Upper lobe of left lung (tissue), 4 donors: ENCODE measurements at regions not wholly inside any gene's neighbourhood (a gene's known extent, or its start where the extent isn't known, plus 50 kb on each side); places are given as distances from the start of the nearest gene placed in this dataset.

Experiments
- CTCF ChIP-seq, 6 experiments: fragments of 450-650 bp in 4 of 6; fragments of 200-600 bp in 2 of 6; sonication (generic) in 2 of 6; IDR thresholded peaks; one replicate each; pipeline ENCODE4 v1.5.1; 2016 to 2019; ENCODE audit warnings: antibody characterized with exemption in 6 of 6
- EP300 ChIP-seq, 4 donors: sonication (generic); formaldehyde crosslinking; IDR thresholded peaks; one replicate each; pipeline ENCODE4 v1.5.1; 2017; ENCODE audit warnings: antibody characterized with exemption in 4 of 4, control low read depth in 2 of 4

- TF ChIP-seq EP300 (IDR thresholded peaks at IDR 0.05) (no peak), CTCF (IDR thresholded peaks at IDR 0.05) (no peak)
Measured at GRCh38 chr1:36573445-36573844, 90.7 kb upstream of the CSF3R start.
